DOHH2 (cell line): ENCODE measurements at regions not wholly inside any gene's neighbourhood (a gene's known extent, or its start where the extent isn't known, plus 50 kb on each side); places are given as distances from the start of the nearest gene placed in this dataset.

Experiments
- H3F3A ChIP-seq: fragments of 200-600 bp; sonication (generic), shearing (Covaris generic); 2 replicates; pipeline ENCODE4 v1.6.0; 2016; ENCODE audit warnings: antibody characterized with exemption, mild to moderate bottlenecking; ENCODE audit not compliant: control insufficient read depth, insufficient read depth
- H3K27ac ChIP-seq: fragments of 200-600 bp; sonication (generic); 2 replicates; pipeline ENCODE4 v1.5.1; 2014; ENCODE audit warnings: low read depth, mild to moderate bottlenecking, low read length, moderate library complexity
- H3K27me3 ChIP-seq: fragments of 200-600 bp; sonication (generic); 2 replicates; pipeline ENCODE4 v1.6.1; 2014; ENCODE audit warnings: mild to moderate bottlenecking, low read length, mixed read lengths; ENCODE audit not compliant: control insufficient read depth
- H3K36me3 ChIP-seq: fragments of 200-600 bp; sonication (generic); 2 replicates; pipeline ENCODE4 v1.6.1; 2014; ENCODE audit warnings: mild to moderate bottlenecking, low read length, moderate library complexity, mixed read lengths; ENCODE audit not compliant: control insufficient read depth
- H3K4me1 ChIP-seq: fragments of 200-600 bp; sonication (generic); 2 replicates; pipeline ENCODE4 v1.6.1; 2014; ENCODE audit warnings: mild to moderate bottlenecking, low read length, mixed read lengths; ENCODE audit not compliant: control insufficient read depth
- H3K4me2 ChIP-seq: fragments of 200-600 bp; sonication (generic); 2 replicates; pipeline ENCODE4 v1.6.0; 2014; ENCODE audit warnings: mild to moderate bottlenecking, low read length, moderate library complexity
- H3K4me3 ChIP-seq: fragments of 200-600 bp; sonication (generic); 2 replicates; pipeline ENCODE4 v1.5.1; 2014; ENCODE audit warnings: mild to moderate bottlenecking, low read length, mixed read lengths
- H3K79me2 ChIP-seq: fragments of 200-600 bp; sonication (generic); 2 replicates; pipeline ENCODE4 v1.6.1; 2014; ENCODE audit warnings: mild to moderate bottlenecking, low read length, mixed read lengths; ENCODE audit not compliant: control insufficient read depth
- H3K9me2 ChIP-seq: fragments of 200-600 bp; sonication (generic); replicated peaks from 2 replicates; pipeline ENCODE4 v1.6.1; 2014; ENCODE audit warnings: mild to moderate bottlenecking, low read length, mixed read lengths; ENCODE audit not compliant: control insufficient read depth
- H3K9me3 ChIP-seq: fragments of 200-600 bp; sonication (generic); 2 replicates; pipeline ENCODE4 v1.6.1; 2014; ENCODE audit warnings: antibody characterized with exemption, low read length, mixed read lengths; ENCODE audit not compliant: control insufficient read depth, insufficient read depth
- H4K20me1 ChIP-seq: fragments of 200-600 bp; sonication (generic); 2 replicates; pipeline ENCODE4 v1.6.0; 2014; ENCODE audit warnings: low read depth, mild to moderate bottlenecking, antibody characterized with exemption, low read length, moderate library complexity; ENCODE audit not compliant: control insufficient read depth, insufficient read depth
- CTCF ChIP-seq: fragments of 200-600 bp; sonication (generic); IDR thresholded peaks from one replicate; pipeline ENCODE4 v1.5.1; 2014; ENCODE audit warnings: antibody characterized with exemption, mild to moderate bottlenecking, low read depth, low read length; ENCODE audit not compliant: poor library complexity, severe bottlenecking
- EZH2phosphoT487 ChIP-seq: fragments of 200-600 bp; sonication (generic); IDR thresholded peaks from 2 replicates; pipeline ENCODE4 v1.6.1; 2017; ENCODE audit warnings: borderline replicate concordance, mild to moderate bottlenecking, antibody characterized with exemption, low read length, moderate library complexity, mixed read lengths

- no peak overlapping the region for H3K4me3 ChIP-seq
Measured at GRCh38 chr1:72635719-72636118, 353.4 kb upstream of the NEGR1 start.

GRCh38 chr1:72634946-72635345 is 352.6 kb upstream of the NEGR1 start:
- no peaks in the 10 kb centered on the region for H3K9me3 ChIP-seq
- no peaks in the 10 kb centered on the region for H3K79me2 ChIP-seq
- H3K27me3 ChIP-seq: no peaks in the 10 kb centered on the region
- no peaks in the 10 kb centered on the region for H4K20me1 ChIP-seq
- no peaks in the 10 kb centered on the region for H3K36me3 ChIP-seq
- H3K27ac ChIP-seq: no peak overlapping the region
- no peaks in the 10 kb centered on the region for H3K9me2 ChIP-seq
- TF ChIP-seq CTCF (no peak), EZH2phosphoT487 (no peak)
- H3K4me3 ChIP-seq: no peak overlapping the region
- no peaks in the 10 kb centered on the region for H3K4me1 ChIP-seq
- no peaks in the 10 kb centered on the region for H3F3A ChIP-seq
- no peak overlapping the region for H3K4me2 ChIP-seq

More at GRCh38 chr1:72635719-72636118, 353.4 kb upstream of the NEGR1 start:
- TF ChIP-seq CTCF (no peak), EZH2phosphoT487 (no peak)
- no peaks in the 10 kb centered on the region for H3K4me1 ChIP-seq
- no peaks in the 10 kb centered on the region for H4K20me1 ChIP-seq
- no peaks in the 10 kb centered on the region for H3K9me3 ChIP-seq
- H3K4me2 ChIP-seq: no peak overlapping the region
- H3K36me3 ChIP-seq: no peaks in the 10 kb centered on the region
- no peaks in the 10 kb centered on the region for H3K79me2 ChIP-seq
- H3K27ac ChIP-seq: no peak overlapping the region
- H3F3A ChIP-seq: no peaks in the 10 kb centered on the region
- no peaks in the 10 kb centered on the region for H3K27me3 ChIP-seq
- no peaks in the 10 kb centered on the region for H3K9me2 ChIP-seq

- Histone ChIP-seq H3K4me1 (no peaks in the 10 kb centered on the region), H3K9me3 (no peaks in the 10 kb centered on the region), H3F3A (no peaks in the 10 kb centered on the region), H3K27ac (no peak overlapping the region), H3K36me3 (no peaks in the 10 kb centered on the region), H3K79me2 (no peaks in the 10 kb centered on the region), H3K4me3 (no peak overlapping the region), H4K20me1 (no peaks in the 10 kb centered on the region), H3K9me2 (no peaks in the 10 kb centered on the region), H3K4me2 (no peak overlapping the region), H3K27me3 (no peaks in the 10 kb centered on the region)
- TF ChIP-seq CTCF (no peak), EZH2phosphoT487 (no peak)
Measured at GRCh38 chr1:72631449-72631848, 349.1 kb upstream of the NEGR1 start.
